HepG2 (cell line): ENCODE measurements at regions not wholly inside any gene's neighbourhood (a gene's known extent, or its start where the extent isn't known, plus 50 kb on each side); places are given as distances from the start of the nearest gene placed in this dataset.

ENCODE experiments used
- ATAC-seq: fragments of 200-7000 bp; cut with Tn5 transposase; 3 replicates; pipeline ENCODE4 v1.9.1; 2020; ENCODE audit warnings: mild to moderate bottlenecking, moderate library complexity
- BruUV-seq: library from RNA; stranded (reverse); fragments of 400-500 nt; replicated peaks from 2 replicates; lab custom pipeline; 2021; lab: Mats Ljungman, UMichigan
- CTCF ChIA-PET: fragments of 300-600 bp; formaldehyde crosslinking; extraction: SDS; loops from one replicate; lab custom pipeline; 2021; ENCODE audit warnings: low total read pairs, inconsistent platforms, low intra/inter-chr PET ratio; lab: Yijun Ruan, JAX
- POLR2A ChIA-PET: fragments of 350-600 bp; sonication (Branson Sonifier 250); formaldehyde crosslinking; loops from one replicate; lab custom pipeline; 2020; ENCODE audit warnings: antibody characterized with exemption, inconsistent platforms; lab: Yijun Ruan, JAX
- DNase-seq: peaks from one replicate; pipeline ENCODE4 v3.0.0-alpha.2; 2015; ENCODE audit warnings: low spot score
- FAIRE-seq: peaks from 3 replicates; lab custom pipeline; 2011; peaks lifted over from hg19 to GRCh38; lab: Jason Lieb, UNC
- H2AFZ ChIP-seq: one replicate; pipeline ENCODE4 v1.6.1; 2011; ENCODE audit warnings: low read length, inconsistent platforms
- H3K27ac ChIP-seq: fragments of 300-600 bp; 3 replicates; pipeline ENCODE4 v1.8.0; 2011; ENCODE audit warnings: mixed run types, mild to moderate bottlenecking, mixed read lengths, low read length, inconsistent platforms; ENCODE audit not compliant: insufficient read depth; ENCODE audit errors: extremely low read length
- H3K27me3 ChIP-seq, 2 experiments: fragments of 200-600 bp in 1 of 2; 2 replicates in 1 of 2; 3 replicates in 1 of 2; pipeline versions ENCODE4 v1.6.0 to v1.8.0; 2011; ENCODE audit warnings: low read length in 2 of 2, mild to moderate bottlenecking in 2 of 2, moderate library complexity in 2 of 2, inconsistent platforms in 1 of 2; ENCODE audit not compliant: insufficient read depth in 2 of 2, control insufficient read depth in 1 of 2
- H3K36me3 ChIP-seq, 2 experiments: fragments of 200-600 bp in 1 of 2; replicated peaks in 1 of 2; 2 replicates in 1 of 2; 3 replicates in 1 of 2; pipeline versions ENCODE4 v1.5.1 to v1.8.0; 2011; ENCODE audit warnings: low read length in 2 of 2, inconsistent platforms in 1 of 2; ENCODE audit not compliant: insufficient read depth in 2 of 2, control insufficient read depth in 1 of 2
- H3K4me1 ChIP-seq: 2 replicates; pipeline ENCODE4 v1.5.1; 2012; ENCODE audit warnings: low read length, inconsistent platforms; ENCODE audit not compliant: insufficient read depth
- H3K4me2 ChIP-seq: 2 replicates; pipeline ENCODE4 v1.6.0; 2011; ENCODE audit warnings: low read depth, low read length, inconsistent platforms
- H3K4me3 ChIP-seq, 3 experiments: fragments of 200-600 bp in 1 of 3; sonication (generic), shearing (Covaris generic) in 1 of 3; replicated peaks in 1 of 3; 2 replicates each; pipeline ENCODE4 v1.5.1; 2011 to 2016; ENCODE audit warnings: low read length in 3 of 3, inconsistent platforms in 2 of 3, low read depth in 2 of 3, mild to moderate bottlenecking in 2 of 3, control low read depth in 1 of 3, mixed read lengths in 1 of 3; ENCODE audit not compliant: insufficient read depth in 1 of 3
- H3K79me2 ChIP-seq: one replicate; pipeline ENCODE4 v1.6.1; 2011; ENCODE audit warnings: low read length, inconsistent platforms; ENCODE audit not compliant: insufficient read depth
- H3K9ac ChIP-seq: 2 replicates; pipeline ENCODE4 v1.6.0; 2011; ENCODE audit warnings: mild to moderate bottlenecking, low read depth, low read length, inconsistent platforms; ENCODE audit not compliant: insufficient read depth
- H3K9me3 ChIP-seq: 2 replicates; pipeline ENCODE4 v1.5.1; 2012; ENCODE audit warnings: mild to moderate bottlenecking, low read length
- H4K20me1 ChIP-seq: 2 replicates; pipeline ENCODE4 v1.6.0; 2011; ENCODE audit warnings: inconsistent platforms, mild to moderate bottlenecking, low read length, moderate library complexity; ENCODE audit not compliant: insufficient read depth
- BRD4 ChIP-seq: sonication (generic); formaldehyde crosslinking; IDR thresholded peaks from 2 replicates; pipeline ENCODE4 v1.4.0; 2020; ENCODE audit warnings: missing genetic modification reagents
- HOXA7 ChIP-seq: sonication (generic); formaldehyde crosslinking; IDR thresholded peaks from 2 replicates; pipeline ENCODE4 v1.8.1; 2022; ENCODE audit warnings: mild to moderate bottlenecking, missing genetic modification reagents, moderate library complexity
- MBD4 ChIP-seq: IDR thresholded peaks from 2 replicates; pipeline ENCODE4 v1.6.1; 2012; ENCODE audit warnings: low read length, inconsistent platforms, borderline replicate concordance
- WGBS: methylation state at CpG from one replicate; pipeline ENCODE4 v1.1.6; 2017; ENCODE audit warnings: low lambda C conversion rate; 5-methylcytosine and 5-hydroxymethylcytosine counted together
- in situ Hi-C: cut with HindIII; loops from 2 replicates; pipeline ENCODE4 v1.10.0; 2017; ENCODE audit warnings: low pct_unique_long_range_greater_than_20kb; ENCODE audit not compliant: extremely low pct_ligation_motif_present
- intact Hi-C: fragments of 100-400 bp; cut with micrococcal nuclease; formaldehyde crosslinking; loops from one replicate; pipeline ENCODE4 v1.10.0; 2022; ENCODE audit not compliant: unreplicated experiment
- TF ChIP-seq, protein P1 (sequence below): sonication (generic); formaldehyde crosslinking; IDR thresholded peaks from 2 replicates; pipeline ENCODE4 v1.5.1; 2020; ENCODE audit warnings: missing genetic modification reagents, mild to moderate bottlenecking, borderline replicate concordance
- TF ChIP-seq, protein P2 (sequence below): sonication (generic); formaldehyde crosslinking; IDR thresholded peaks from 2 replicates; pipeline ENCODE4 v1.4.0; 2020; ENCODE audit warnings: mild to moderate bottlenecking, low read depth, missing genetic modification reagents
- TF ChIP-seq, protein P3 (sequence below): sonication (generic); formaldehyde crosslinking; IDR thresholded peaks from 2 replicates; pipeline ENCODE4 v1.9.0; 2021; ENCODE audit warnings: missing genetic modification reagents, mild to moderate bottlenecking, borderline replicate concordance
- TF ChIP-seq, protein P4 (sequence below): IDR thresholded peaks from 2 replicates; pipeline ENCODE4 v1.6.1; 2016; ENCODE audit warnings: low read depth, control low read depth

GRCh38 chr2:52079602-52080001 lies 1047.7 kb upstream of the NRXN1 start:
- POLR2A ChIA-PET, result no interaction called here
- in situ Hi-C loops (no loop called here), intact Hi-C loops (no loop called here)
- H3K79me2 ChIP-seq, result no peaks in the 10 kb centered on the region
- H4K20me1 ChIP-seq, result no peaks in the 10 kb centered on the region
- H3K9ac ChIP-seq, result no peak overlapping the region
- no peaks in the 10 kb centered on the region for H3K4me1 ChIP-seq
- H2AFZ ChIP-seq, result no peak overlapping the region
- no peaks in the 10 kb centered on the region for H3K27me3 ChIP-seq
- H3K9me3 ChIP-seq, result peaks cover 38% of the 10 kb centered on the region
- H3K4me2 ChIP-seq, result no peak overlapping the region
- no peak for TF ChIP-seq BRD4 (CRISPR knock-in tag)
- TF ChIP-seq, protein P1, sequence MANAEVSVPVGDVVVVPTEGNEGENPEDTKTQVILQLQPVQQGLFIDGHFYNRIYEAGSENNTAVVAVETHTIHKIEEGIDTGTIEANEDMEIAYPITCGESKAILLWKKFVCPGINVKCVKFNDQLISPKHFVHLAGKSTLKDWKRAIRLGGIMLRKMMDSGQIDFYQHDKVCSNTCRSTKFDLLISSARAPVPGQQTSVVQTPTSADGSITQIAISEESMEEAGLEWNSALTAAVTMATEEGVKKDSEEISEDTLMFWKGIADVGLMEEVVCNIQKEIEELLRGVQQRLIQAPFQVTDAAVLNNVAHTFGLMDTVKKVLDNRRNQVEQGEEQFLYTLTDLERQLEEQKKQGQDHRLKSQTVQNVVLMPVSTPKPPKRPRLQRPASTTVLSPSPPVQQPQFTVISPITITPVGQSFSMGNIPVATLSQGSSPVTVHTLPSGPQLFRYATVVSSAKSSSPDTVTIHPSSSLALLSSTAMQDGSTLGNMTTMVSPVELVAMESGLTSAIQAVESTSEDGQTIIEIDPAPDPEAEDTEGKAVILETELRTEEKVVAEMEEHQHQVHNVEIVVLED, result no peak
- TF ChIP-seq, protein P2, sequence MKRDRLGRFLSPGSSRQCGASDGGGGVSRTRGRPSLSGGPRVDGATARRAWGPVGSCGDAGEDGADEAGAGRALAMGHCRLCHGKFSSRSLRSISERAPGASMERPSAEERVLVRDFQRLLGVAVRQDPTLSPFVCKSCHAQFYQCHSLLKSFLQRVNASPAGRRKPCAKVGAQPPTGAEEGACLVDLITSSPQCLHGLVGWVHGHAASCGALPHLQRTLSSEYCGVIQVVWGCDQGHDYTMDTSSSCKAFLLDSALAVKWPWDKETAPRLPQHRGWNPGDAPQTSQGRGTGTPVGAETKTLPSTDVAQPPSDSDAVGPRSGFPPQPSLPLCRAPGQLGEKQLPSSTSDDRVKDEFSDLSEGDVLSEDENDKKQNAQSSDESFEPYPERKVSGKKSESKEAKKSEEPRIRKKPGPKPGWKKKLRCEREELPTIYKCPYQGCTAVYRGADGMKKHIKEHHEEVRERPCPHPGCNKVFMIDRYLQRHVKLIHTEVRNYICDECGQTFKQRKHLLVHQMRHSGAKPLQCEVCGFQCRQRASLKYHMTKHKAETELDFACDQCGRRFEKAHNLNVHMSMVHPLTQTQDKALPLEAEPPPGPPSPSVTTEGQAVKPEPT, result no peak
- TF ChIP-seq, protein P3, sequence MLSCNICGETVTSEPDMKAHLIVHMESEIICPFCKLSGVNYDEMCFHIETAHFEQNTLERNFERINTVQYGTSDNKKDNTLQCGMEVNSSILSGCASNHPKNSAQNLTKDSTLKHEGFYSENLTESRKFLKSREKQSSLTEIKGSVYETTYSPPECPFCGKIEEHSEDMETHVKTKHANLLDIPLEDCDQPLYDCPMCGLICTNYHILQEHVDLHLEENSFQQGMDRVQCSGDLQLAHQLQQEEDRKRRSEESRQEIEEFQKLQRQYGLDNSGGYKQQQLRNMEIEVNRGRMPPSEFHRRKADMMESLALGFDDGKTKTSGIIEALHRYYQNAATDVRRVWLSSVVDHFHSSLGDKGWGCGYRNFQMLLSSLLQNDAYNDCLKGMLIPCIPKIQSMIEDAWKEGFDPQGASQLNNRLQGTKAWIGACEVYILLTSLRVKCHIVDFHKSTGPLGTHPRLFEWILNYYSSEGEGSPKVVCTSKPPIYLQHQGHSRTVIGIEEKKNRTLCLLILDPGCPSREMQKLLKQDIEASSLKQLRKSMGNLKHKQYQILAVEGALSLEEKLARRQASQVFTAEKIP (CRISPR knock-in tag), result no peak
- no peak for TF ChIP-seq MBD4
- TF ChIP-seq, protein P4, sequence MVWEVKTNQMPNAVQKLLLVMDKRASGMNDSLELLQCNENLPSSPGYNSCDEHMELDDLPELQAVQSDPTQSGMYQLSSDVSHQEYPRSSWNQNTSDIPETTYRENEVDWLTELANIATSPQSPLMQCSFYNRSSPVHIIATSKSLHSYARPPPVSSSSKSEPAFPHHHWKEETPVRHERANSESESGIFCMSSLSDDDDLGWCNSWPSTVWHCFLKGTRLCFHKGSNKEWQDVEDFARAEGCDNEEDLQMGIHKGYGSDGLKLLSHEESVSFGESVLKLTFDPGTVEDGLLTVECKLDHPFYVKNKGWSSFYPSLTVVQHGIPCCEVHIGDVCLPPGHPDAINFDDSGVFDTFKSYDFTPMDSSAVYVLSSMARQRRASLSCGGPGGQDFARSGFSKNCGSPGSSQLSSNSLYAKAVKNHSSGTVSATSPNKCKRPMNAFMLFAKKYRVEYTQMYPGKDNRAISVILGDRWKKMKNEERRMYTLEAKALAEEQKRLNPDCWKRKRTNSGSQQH (CRISPR knock-in tag), result no peak
- TF ChIP-seq HOXA7, result no peak
- no peak overlapping the region for H3K27ac ChIP-seq
- no peaks in the 10 kb centered on the region for H3K36me3 ChIP-seq
- 4% methylated on average over 2 of the region's 2 CpGs for WGBS
- no peak overlapping the region for H3K4me3 ChIP-seq
- CTCF ChIA-PET, result no interaction called here
- DNase-seq (no peak), ATAC-seq (no peak), FAIRE-seq (no peak)
- no TSS peak for BruUV-seq
